HG03442 (cell line): ENCODE measurements at regions not wholly inside any gene's neighbourhood (a gene's known extent, or its start where the extent isn't known, plus 50 kb on each side); places are given as distances from the start of the nearest gene placed in this dataset.

Experiments
- ATAC-seq: cut with Tn5 transposase; IDR thresholded peaks from one replicate; pipeline ENCODE4 v1.9.1; 2021; ENCODE audit warnings: mild to moderate bottlenecking, moderate library complexity; ENCODE audit not compliant: unreplicated experiment

DNA sequence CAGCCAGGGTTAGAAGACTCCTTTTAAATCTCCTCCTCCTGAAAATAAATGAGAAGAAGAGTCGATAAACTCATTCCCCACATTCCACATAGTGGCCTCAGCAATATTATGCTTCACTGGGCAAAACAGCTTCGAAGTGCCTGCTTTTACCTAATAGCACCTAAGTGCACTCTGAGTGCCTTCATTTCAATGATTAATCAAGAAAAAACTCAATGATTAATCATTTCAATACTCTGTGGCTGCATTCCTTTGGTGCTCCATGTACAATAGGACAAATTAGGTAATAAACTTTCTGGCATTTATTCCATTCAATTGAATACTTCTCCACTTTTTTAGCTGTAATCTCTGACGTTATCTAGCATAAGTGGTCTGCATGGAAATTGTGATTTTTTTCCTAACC lies 174.6 kb downstream of the CCDC71L start:
- no peak for ATAC-seq

DNA sequence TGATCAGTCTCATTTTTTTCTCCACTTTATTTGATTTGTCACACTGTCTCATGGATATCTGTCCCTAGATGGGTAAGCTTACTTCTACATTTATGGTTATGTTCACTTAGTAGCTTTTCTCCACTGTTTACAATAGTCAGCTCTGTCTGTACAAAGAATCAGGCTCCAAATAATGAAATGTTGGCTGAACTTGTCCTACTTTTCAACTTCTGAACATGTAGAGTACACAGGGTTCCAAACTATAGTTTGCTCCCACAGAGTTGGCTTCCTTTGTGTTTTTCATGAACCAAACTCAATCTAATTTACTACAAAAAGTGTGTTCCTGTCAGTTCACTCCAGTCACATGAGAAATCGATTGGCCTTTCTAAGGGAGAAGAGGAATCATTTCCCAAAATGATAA lies 175.0 kb downstream of the CCDC71L start:
- ATAC-seq, result no peak

DNA sequence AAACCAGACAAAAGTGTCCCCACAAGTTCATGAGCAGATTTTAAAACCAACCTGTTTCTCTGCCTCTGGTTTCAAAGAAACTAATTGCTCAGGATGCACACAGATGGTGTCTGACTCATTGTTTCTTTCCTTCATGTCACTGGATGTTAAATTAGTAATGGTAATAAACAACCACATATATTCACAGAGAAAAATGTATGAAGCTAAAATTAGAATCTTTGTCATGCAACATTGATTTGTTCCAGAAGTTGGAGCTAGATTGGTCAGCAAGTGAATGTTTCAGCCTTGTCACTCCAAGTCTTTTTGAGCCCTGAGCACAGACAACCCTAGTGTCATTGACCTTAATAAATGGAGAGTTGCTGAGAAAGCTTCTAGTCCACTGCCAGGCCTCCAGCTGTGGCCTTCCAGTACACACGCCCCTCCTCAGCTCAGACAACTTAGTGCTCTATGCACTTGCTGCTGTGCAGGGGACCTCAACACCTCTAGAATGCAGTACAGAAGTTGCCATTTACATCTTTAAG lies 175.9 kb downstream of the CCDC71L start:
- ATAC-seq, result peak; percentile 51

DNA sequence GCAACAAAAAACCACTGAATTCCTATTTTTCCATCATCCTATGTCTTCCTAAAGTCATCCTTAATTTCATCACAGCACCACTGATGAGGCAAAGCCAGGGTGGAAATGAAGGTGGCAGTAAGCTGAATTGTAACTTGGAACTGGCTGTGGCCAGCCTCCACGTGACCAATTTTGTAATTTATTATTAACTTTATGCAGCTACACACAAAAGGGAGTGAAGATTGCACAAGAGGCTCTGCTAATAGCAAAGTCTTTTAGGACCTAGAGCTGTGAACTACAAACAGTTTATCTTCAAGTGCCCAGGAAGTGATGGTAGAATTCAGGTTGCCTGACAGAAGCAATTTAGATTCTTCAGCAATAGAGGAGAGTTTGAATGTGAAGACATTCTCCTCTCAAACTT lies 176.4 kb downstream of the CCDC71L start:
- ATAC-seq, result peak; percentile 3

DNA sequence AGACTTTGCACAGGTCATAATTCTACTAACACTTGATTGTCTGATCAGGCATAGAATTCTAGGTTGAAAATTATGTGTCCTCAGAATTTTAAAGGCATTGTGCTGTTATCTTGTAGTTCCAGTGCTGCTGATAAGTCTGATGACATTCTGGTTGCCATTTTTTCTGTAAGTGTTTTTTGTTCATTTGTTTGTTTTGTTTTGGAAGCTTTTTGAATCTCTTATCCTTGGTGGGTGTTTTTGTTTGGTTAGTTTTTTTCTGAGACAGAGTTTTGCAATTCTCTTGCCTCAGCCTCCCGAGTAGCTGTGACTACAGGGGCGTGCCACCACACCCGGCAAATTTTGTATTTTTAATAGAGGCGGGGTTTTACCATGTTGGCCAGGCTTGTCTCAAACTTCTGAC lies 178.9 kb downstream of the CCDC71L start:
- ATAC-seq, result no peak

DNA sequence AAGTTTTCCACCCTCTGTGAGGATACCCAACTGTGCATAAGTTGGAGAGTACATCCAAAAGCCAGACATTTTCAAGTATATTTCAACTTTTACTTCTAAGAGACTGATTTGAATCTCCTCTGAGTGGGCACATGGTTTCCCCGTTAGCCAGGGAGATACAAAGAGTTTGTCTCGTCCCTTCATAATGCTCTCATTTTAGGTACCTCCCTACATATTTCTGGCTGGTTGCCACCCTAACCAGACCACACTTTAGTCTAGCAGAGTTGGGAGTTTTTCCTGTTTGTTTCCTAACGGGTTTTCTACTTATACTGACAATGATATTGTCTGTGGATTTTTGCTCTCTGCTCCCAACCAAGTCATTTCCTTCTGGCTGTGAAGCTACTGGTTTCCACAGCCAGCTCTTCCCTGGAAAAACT lies 180.3 kb downstream of the CCDC71L start:
- no peak for ATAC-seq

DNA sequence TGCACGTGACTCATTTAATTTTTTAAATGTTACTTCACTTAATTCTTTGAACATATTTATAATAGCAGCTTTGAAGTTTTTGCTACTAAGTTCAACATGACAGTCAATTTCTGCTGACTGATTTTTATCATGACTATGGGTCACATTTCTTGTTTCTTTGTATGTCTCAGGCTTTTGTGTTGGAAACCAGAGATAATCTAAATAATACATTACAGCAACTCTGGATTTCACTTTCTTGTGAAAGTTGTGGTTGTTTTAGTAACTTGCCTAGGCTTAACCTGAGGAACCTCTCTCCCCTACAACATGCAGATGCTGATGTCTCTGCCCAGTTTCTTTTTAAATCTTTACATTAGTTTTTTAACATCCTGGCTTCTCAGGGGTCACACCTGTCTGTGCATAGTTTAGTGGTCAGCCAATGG lies 180.8 kb downstream of the CCDC71L start:
- peak; percentile 74 for ATAC-seq

DNA sequence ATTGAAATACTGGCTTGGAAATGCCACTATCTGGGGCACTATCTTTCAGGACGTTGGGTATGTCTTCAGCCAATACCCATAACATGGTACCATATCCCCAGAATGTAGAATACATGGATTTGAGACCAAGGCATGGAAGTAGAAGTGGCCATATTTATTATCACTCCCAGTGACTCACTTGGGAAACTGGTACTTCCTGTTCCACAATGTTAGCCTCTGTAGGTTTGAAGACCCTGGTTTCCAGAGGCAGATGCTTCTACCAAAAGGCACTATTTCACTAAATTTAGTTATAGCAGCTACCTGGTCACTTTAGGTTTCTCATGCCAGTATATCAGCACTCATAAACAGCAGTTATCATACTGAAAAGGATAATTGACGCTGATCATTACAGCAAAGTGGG lies 184.2 kb downstream of the CCDC71L start:
- no peak for ATAC-seq

DNA sequence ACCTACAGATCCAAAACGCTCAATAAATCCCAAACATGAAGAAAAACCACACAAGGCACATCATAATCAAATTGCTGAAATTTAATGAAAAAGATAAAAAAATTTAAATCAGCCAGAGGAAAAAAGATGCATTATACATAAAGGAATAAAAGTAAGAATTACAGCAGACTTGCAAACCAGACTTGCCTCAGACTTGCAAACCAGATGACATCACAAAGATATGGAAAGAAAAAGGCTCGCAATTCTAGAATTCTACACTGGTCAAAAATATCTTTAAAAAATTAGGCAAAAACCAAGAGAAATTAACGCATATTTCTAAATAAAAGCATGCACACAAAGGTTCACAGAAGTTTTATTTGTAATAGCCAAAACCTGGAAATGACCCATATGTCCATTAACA lies 188.0 kb upstream of the NAMPT start:
- no peak for ATAC-seq

DNA sequence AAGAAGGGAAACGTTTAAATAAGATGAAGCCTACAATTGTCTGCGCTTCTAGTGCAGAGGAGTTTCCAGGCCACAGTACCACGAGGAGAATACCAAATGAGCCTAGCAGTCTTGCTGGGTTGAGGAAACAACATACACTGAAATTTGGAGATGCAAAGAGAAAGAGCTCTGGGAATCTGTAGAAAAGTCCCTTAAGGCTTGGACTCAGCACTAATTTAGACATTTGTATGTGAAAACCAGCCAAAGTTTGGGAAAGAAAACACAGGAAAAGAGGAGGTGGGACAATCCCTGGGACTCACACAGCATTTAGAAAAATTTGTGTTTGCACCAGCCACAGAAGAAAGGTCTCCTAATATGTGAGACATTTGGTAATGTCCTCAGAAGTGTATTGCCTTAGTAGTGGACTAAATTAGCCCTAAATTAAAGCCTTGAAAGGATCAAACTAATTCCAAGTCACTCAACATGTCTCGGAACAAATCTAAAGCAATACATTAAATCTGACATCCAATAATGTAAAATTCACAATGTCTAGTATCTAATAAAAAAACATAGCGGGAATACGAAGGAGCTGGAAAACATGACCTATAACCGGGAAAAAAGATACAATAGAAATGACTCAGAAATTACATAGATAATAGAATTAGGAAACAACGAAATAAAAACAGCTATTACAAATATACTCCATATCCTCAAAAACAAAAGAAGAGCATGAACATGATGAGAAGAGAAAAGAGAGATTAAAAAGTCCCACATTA lies 187.1 kb upstream of the NAMPT start:
- ATAC-seq, result no peak

DNA sequence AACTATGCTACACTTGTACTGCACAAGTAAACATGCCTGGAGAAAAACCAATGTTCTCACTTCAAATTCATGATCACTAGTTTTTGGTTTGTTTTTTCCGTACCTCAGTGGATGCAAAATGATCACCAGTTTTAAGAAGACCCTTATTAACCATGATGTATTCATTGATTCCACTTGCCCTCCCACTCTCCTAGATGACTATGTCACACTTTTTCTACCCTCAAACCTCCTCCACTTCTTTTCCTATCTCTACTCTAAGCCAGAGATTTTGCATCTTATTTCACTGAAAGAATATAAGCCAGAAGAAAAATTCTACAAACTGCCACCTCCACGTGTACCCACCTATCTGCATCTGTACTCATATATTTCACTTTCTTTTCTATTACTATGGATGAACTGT lies 186.2 kb upstream of the NAMPT start:
- no peak for ATAC-seq

DNA sequence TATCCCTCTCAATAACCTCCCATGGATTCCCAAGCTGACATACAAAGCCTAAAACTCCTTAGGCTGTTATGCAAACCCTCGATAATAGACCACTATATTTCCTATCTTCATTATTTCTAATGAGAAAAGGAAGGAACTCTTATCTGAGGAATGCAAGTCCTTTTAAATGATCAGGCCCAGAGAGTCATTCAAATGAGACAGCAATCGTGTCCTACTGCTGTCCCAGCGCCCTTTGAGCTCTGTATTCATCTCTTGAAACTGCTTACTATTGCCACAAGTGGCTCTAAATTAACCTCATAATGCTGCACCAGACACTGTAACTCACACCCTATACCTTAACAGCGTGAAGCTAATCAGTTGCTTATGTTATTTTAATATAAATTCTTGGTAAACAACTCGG lies 182.1 kb upstream of the NAMPT start:
- ATAC-seq, result no peak

DNA sequence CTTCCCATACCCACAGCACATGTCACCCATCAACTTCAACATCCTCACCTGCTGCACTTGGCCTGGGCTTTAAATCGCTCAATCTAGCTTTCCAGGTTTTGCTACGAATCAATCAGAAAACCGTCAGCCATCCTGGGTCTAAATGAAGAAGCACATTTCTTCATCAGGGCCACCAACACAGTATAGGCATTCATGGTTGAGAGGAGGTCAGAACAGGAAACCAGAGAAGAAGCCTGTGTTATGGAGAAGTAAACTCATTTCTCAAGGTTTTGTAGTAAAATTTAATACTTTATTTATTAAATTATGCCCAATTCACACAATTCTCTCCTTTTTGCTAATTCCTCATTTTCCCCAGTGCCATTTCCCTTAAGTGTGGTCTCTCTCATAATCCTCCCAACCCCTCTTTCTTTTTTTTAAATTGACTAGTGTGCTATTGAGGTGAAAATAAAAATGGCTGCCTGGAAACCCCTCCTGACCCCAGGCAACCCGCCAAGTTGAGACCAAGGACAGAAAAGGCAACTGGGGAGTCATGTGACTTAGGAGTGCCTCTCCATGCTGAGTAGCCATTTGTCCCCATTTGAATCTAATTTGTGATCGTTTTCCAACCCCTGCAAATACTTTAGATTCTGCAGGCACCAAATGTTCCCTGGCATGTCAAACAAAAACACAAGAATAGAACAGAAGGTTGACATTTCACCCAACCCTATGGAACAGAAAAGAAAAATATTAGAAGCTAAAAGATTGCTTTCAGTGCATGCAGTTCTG lies 181.1 kb upstream of the NAMPT start:
- no peak for ATAC-seq

DNA sequence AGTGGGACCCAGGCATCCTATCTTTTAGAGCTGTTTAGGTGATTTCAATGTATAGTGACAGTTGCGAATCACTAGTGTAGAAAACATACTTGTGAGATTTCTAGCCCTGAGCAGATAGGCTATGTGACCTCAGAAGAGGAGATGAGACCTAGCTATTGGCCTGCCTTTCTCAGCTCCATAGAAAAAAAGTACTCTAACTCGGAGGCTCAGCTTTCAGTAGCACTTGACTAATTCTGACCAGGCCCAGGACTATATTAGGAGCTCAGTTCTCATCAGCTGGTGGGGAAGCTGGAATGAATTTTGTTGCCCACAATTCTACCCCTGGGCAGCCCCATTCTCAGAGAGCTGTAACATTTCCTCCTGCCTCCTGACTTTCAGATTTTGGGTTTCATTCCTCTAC lies 179.9 kb upstream of the NAMPT start:
- ATAC-seq, result no peak

DNA sequence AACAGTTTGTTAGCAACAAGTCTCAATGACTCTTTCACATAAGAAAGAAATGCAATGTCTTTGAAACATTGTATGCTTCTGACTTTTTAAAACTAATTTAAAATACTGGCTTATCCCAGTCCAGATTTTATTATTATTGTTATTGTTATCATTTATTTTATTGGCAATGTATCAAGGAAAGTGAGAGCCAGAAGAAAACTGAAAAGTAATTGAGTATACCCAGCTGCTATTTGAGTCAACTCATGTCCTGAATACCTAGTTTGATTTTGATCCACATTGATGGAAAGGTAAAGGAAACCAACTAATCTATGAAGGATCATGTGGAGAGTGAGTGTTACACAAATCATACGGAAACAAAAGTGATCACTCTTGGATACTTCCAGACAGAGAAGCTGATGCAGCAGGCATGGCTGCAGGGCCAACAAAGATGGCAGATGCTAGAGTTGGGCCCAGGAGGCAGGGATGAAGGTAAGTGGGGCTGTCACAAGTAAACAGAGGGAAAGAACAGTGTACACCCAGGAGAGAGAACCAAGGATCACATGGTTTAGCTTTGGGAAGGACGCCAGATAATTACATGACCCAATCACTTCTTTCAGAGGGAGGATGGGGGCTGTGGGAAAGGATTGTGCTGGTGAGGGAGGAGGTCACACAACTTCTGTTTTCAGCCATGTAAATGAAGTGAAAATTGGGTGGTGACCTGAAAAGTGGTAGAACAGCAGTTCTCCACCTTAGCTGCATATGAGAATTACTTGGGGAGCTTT lies 179.2 kb upstream of the NAMPT start:
- no peak for ATAC-seq

DNA sequence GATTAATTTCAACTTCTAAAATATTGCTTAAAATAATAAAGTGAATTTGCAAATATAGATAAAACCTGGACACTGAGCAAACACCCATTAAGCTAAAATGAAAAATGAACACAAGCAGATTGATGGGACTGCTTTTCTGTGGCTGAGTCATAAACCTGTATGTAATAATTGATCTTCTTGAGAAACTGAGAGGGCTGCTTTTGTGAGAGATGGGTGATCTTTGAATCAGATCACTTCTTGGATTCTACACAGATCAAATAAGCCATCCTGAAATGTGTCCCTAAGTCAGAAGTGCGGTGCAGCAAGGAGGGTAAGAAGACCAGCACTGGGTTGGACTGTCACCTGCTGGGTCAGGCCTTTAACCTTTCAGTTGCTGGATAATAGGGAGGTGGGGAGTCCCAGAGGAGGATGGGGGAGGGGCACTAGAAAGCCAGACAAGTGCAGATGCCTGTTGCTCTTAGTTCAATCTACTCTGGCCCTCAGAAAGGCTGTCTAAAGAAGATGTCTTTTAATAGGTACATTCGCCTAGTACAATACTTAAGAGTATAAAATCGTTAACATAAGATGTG lies 178.2 kb upstream of the NAMPT start:
- no peak for ATAC-seq

DNA sequence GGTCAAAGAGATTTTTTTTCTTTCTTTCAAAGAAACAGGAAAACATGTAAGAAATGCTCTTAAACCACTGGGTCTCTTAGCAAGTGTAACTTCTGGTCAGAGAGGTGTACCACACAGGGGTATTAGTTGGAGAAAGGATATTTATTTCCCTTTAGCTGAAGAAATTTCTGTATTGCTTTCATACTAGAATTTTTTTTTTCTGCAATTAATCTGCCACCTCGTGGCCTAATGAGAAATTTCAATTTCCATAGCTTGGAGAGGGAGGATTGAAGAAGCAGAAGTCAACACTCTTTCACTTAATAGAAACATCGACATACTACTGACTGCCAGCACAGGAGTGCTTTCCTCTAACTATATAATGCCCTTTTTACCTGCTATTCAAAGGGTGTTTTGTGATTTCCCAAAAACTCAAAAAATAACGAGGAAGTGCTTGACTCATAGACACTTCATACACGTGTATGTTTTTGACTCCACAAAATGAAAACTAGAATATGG lies 177.6 kb upstream of the NAMPT start:
- ATAC-seq, result no peak

DNA sequence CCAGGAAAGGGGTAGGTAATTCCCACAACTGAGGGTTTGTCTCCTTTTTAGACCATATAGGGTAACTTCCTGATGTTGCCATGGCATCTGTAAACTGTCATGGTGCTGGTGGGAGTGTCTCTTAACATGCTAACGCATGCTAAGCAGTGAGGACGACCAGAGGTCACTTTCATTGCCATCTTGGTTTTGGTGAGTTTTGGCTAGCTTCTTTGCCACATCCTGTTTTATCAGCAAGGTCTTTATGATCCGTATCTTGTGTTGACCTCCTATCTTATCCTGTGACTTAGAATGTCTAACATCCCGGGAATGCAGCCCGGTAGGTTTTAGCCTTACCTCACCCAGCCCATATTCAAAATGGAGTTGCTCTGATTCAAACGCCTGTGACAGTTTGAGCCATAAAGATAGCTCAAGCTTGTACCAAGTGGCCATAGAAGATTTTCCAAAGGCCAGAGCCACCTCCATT lies 176.0 kb upstream of the NAMPT start:
- no peak for ATAC-seq

DNA sequence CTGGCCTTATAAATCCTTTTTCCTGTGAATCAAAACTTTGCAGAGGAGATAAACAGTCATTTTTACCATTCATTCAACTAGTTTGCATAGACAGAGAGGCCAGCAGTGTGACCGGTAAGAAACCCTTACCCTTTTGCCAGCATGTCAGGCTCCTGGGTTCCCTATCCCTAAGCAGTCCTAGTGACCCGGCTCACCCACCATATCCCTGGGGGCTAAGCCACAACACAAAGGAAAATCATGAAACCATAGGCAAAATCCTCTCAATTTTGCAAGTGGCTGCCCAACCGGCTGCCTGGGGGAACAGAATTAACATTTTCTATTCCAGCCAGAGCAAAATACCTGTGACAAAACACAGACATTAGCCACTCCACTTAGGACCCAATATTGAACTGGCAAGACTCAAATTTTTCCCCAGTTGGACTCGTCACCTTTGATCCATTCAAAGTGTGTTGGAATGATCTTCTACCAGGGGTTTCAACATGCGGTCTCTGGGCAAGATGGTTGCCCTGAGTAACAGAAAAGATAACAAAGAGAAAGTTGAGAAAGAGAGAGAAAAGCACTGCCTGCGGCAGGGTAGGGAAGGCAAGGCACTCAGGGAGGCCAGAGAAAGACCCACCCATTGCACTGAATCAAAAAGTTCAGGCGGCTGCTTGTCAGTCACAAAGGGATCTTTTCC lies 174.8 kb upstream of the NAMPT start:
- ATAC-seq, result no peak

DNA sequence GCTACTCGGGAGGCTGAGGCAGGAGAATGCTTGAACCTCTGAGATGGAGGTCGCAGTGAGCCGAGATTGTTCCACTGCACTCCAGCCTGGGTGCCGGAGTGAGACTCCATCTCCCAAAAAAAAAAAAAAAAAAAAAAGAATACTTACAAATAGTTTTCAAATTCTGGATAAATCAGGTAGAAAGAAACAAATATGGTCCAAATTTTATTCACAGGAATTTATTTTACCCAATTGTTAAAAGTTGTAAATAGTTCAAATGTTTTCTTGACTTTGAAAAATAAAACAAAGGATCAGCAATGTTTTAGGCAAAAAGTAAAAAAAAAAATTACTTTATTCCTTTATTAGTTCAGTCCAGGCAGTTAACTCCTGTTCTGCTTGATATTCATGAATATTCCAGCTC lies 172.9 kb upstream of the NAMPT start:
- no peak for ATAC-seq
